ENCODE measurements at regions not wholly inside any gene's neighbourhood (a gene's known extent, or its start where the extent isn't known, plus 50 kb on each side); places are given as distances from the start of the nearest gene placed in this dataset.

- no peaks in the 10 kb centered on the region for H3K36me3 ChIP-seq
- no peak overlapping the region for H3K4me3 ChIP-seq
- no peaks in the 10 kb centered on the region for H3K9me3 ChIP-seq
- TF ChIP-seq CTCF (IDR thresholded peaks at IDR 0.05) = no peak
- H3K27me3 ChIP-seq = no peaks in the 10 kb centered on the region
- no peak for DNase-seq
- no peaks in the 10 kb centered on the region for H3K4me1 ChIP-seq
- intact Hi-C loops (cut with DNase I; ENCODE audit: low total_unique reads) = no loop called here
- H3K27ac ChIP-seq = no peak overlapping the region
These were observed 131.3 kb upstream of the AP1S2 start for GRCh38 chrX:15985937-15986336.

GRCh38 chrX:15983034-15983433 is 128.4 kb upstream of the AP1S2 start:
- Histone ChIP-seq H3K4me1 (no peaks in the 10 kb centered on the region), H3K36me3 (no peaks in the 10 kb centered on the region), H3K9me3 (no peaks in the 10 kb centered on the region), H3K27ac (no peak overlapping the region), H3K4me3 (no peak overlapping the region), H3K27me3 (no peaks in the 10 kb centered on the region)
- intact Hi-C loops (cut with DNase I; ENCODE audit: low total_unique reads) = no loop called here
- TF ChIP-seq CTCF (IDR thresholded peaks at IDR 0.05) = no peak
- DNase-seq = no peak

GRCh38 chrX:15977644-15978043 is 123.0 kb upstream of the AP1S2 start:
- no peak overlapping the region for H3K27ac ChIP-seq
- H3K27me3 ChIP-seq = no peaks in the 10 kb centered on the region
- no peak for DNase-seq
- H3K36me3 ChIP-seq = no peaks in the 10 kb centered on the region
- peaks cover 0 to 3% (median 0%) of the 10 kb centered on the region in 4 donors for H3K4me1 ChIP-seq
- TF ChIP-seq CTCF (IDR thresholded peaks at IDR 0.05) = no peak
- H3K9me3 ChIP-seq = no peaks in the 10 kb centered on the region
- no peak overlapping the region for H3K4me3 ChIP-seq
- intact Hi-C loops (cut with DNase I; ENCODE audit: low total_unique reads) = no loop called here

- Histone ChIP-seq H3K4me3 (no peak overlapping the region), H3K9me3 (no peaks in the 10 kb centered on the region), H3K27me3 (no peaks in the 10 kb centered on the region), H3K36me3 (no peaks in the 10 kb centered on the region), H3K27ac (no peak overlapping the region), H3K4me1 (peaks cover 0 to 3% (median 0%) of the 10 kb centered on the region in 4 donors)
- intact Hi-C loops (cut with DNase I; ENCODE audit: low total_unique reads) = no loop called here
- no peak for DNase-seq
- no peak for TF ChIP-seq CTCF (IDR thresholded peaks at IDR 0.05)
These were observed 121.8 kb upstream of the AP1S2 start for GRCh38 chrX:15976396-15976795.

- intact Hi-C loops (cut with DNase I; ENCODE audit: low total_unique reads) = no loop called here
- H3K4me3 ChIP-seq = no peak overlapping the region
- TF ChIP-seq CTCF (IDR thresholded peaks at IDR 0.05) = no peak
- peak; percentile 45 to 66 for DNase-seq
- H3K4me1 ChIP-seq = peaks cover 0 to 3% (median 0%) of the 10 kb centered on the region in 4 donors
- no peaks in the 10 kb centered on the region for H3K27me3 ChIP-seq
- no peaks in the 10 kb centered on the region for H3K9me3 ChIP-seq
- no peaks in the 10 kb centered on the region for H3K36me3 ChIP-seq
- H3K27ac ChIP-seq = no peak overlapping the region
These were observed 119.3 kb upstream of the AP1S2 start for GRCh38 chrX:15973946-15974345.

GRCh38 chrX:15973299-15973698 is 118.7 kb upstream of the AP1S2 start:
- no peak for TF ChIP-seq CTCF (IDR thresholded peaks at IDR 0.05)
- intact Hi-C loops (cut with DNase I; ENCODE audit: low total_unique reads) = no loop called here
- Histone ChIP-seq H3K36me3 (no peaks in the 10 kb centered on the region), H3K27ac (no peak overlapping the region), H3K4me1 (peaks cover 0 to 3% (median 0%) of the 10 kb centered on the region in 4 donors), H3K9me3 (no peaks in the 10 kb centered on the region), H3K4me3 (no peak overlapping the region), H3K27me3 (no peaks in the 10 kb centered on the region)
- no peak for DNase-seq

Data from tibial artery (tissue), 4 donors.